ENCODE measurements at regions not wholly inside any gene's neighbourhood (a gene's known extent, or its start where the extent isn't known, plus 50 kb on each side); places are given as distances from the start of the nearest gene placed in this dataset.
"Not testable (repeated sequence)": the region's sequence is repeated elsewhere in the genome, so short reads cannot be mapped to it uniquely, and the experiment has no call there.

DNA sequence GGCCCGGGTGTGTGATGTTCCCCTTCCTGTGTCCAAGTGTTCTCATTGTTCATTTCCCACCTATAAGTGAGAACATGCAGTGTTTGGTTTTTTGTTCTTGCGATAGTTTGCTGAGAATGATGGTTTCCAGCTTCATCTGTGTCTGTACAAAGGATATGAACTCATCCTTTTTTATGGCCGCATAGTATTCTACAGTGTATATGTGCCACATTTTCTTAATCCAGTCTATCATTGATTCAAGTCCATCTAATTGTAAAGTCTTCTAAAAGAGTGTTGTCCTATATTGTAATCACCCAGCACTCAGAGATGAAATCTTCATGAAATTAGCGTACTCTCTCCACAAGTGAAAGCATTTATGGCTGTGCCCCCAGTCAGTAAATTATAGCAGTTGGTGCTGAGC is 1096.6 kb downstream of the UQCRFS1 start:
- DNase-seq = not testable (repeated sequence)

DNA sequence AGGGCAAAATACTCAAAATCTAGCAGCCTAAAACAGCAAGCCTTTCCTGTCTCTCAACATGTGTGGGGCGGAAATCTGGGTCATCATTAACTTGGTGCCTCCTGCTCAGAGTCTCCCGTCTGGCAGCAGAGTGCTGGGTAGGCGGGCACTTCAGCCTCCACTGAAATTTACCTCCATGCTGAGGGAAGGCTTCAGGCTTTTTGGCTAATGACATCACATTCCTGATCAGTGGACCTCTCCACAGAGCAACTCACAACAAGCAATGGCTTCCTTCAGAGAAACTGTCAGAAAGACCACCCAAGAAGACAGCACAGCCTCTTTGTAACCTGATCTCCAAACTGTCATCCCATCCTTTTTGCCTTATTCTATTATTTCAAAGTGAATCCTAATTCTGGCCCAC is 1109.0 kb downstream of the UQCRFS1 start:
- no peak for DNase-seq

DNA sequence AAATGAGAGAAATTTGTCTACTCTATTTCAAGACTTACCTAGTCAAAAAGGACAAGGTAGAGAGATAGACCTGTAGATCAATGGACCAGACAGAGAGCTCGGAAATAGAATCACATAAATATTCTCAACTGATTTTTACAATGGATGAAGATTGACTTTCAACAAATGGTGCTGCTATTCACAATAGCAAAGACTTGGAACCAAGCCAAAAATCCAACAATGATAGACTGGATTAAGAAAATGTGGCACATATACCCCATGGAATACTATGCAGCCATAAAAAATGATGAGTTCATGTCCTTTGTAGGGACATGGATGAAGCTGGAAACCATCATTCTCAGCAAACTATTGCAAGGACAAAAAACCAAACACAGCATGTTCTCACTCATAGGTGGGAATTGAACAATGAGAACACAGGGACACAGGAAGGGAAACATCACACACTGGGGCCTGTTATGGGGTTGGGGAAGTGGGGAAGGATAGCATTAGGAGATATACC is 1128.2 kb downstream of the UQCRFS1 start:
- DNase-seq = not testable (repeated sequence)

DNA sequence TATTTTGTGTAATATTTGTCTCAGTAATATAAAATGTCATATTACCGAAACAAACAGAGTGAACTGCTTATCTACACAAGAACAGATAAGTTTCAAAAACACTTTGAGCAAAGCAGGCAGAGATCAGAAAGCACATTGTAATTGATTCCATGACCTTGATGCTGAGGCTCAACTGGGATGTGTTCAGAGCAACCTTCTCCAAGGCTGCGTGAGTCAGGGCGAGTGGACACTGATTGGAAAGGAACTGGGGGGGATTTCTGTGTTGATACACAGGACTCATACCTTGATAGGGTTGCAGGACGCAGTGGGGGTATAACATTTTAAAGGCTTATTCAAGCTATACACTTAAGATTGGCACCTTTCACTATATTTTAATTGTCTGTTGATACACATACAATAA is 1136.3 kb downstream of the UQCRFS1 start:
- no peak for DNase-seq

DNA sequence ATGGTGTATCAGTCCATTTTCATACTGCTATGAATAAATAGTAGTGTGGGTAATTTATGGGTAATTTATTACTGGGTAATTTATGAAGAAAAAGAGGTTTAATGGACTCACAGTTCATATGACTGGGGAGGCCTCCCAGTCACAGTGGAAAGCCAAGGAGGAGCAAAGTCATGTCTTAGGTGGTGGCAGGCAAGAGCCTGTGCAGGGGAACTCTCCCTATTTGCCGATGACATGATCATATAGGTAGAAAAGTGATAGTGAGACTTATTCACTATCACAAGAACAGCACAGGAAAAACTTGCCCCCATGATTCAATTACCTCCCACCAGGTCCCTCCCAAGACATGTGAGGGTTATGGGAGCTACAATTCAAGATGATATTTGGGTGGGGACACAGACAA is 1137.7 kb downstream of the UQCRFS1 start:
- DNase-seq = no peak

DNA sequence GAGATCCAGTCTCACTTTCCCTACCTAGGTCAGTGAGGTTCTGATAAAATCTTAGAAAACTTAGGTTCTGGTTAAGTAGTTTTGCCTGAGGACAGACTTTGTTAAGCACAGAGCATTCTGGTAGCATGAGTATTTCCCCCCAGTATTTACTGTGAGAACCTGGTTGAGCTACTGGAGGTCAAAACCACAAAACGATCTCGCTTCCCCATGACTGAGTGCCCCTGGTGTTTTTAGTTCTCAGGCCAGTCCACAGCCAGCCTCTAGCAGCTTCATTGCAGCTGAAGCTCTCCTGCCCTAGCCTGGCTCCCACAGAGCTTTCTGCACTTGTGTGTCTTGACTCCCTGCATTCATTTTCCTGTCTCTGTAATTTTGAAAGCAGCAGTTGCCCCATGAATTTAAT is 1138.2 kb downstream of the UQCRFS1 start:
- DNase-seq = no peak

DNA sequence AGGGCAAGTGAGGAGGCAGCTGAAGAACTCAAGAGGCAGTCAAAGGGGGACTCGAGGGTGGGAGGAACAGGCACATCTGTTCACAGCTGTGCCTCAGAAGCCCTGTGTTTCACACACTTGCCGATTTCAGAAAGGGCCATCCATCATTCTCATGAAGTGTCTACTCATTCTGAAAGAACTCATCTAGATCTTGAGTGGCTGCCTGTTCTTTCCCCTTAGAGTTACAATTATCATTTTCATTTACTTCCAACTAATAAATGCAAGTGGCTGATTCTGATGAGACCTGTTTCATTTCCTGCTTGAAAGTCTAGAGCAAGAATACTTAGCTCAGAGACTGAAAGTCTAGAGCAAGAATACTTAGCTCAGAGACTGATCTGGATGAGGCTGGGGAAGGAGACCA is 1145.1 kb downstream of the UQCRFS1 start:
- no peak for DNase-seq

DNA sequence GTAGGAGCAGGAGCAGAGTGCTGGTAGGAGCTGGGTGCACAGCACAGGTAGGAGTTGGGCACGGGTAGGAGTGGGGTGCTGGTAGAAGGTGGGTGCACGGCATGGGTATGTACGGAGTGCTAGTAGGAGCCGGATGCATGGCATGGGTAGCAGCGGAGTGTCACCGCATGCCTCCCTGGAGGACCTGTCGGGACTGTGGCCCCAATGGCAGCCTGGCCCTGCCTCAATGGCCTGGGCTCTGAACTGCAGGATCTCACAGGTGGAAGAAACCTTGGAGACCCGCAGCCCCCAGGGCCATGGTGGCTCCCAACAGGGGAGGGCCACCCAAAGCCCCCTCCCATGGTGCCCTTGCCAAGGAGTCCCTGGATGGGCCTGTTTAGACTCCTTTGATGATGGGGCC is 1146.0 kb downstream of the UQCRFS1 start:
- DNase-seq = no peak

DNA sequence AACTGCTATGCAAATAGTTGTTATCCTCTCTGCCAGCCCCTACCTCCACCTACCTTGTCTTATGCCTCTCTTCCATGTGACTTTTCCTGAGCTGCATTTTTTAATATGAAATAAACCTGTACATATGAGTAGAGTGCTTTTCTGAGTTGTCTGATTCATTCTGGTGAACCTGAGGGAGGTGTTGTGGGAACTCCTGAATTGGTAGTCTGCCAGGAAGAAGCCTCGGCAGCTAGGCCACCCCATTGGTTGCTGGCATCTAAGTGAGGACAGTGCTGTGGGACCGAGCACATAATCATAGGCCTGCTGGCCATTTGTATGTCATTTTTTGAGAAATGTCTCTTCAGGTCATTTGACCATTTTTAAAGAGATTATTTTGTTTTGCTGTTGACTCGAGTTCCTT is 1146.8 kb downstream of the UQCRFS1 start:
- DNase-seq = no peak

DNA sequence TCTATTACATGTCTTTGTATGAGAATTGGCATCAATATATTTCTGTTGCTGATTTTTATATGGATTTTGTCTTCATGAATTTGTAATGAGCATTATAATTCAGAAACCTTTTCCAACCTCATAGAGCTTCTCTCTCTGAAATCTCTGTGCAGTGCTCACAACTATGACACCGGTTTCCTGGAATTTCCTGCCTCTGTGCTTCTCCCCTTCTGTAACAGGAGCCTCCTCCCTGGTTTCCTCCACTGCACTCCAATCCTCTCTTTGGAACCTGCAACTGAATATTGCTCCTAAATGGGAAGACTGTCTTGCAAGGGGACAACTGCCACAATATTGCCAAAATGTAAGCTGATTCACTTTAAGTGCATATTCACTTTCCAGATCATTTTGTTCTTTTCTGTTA is 1147.9 kb downstream of the UQCRFS1 start:
- no peak for DNase-seq

DNA sequence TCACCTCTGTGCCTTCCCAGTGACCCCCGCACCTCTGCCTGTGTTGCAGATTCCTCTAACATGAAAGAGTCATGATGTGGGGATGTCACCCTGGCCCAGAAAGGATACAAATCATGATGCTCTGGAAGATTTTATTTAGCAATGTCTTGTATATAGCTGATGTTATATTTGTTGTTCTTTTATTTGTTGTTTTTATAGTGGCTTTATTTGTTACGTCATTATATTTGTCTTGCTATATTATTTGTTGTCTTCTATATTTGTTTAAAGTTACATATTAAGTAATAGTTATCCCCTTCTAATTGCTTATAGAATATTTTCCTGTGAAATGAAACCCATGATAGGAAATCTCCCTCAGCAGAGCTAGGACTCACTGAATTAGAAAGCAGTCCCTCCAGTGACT is 1149.2 kb downstream of the UQCRFS1 start:
- no peak for DNase-seq

DNA sequence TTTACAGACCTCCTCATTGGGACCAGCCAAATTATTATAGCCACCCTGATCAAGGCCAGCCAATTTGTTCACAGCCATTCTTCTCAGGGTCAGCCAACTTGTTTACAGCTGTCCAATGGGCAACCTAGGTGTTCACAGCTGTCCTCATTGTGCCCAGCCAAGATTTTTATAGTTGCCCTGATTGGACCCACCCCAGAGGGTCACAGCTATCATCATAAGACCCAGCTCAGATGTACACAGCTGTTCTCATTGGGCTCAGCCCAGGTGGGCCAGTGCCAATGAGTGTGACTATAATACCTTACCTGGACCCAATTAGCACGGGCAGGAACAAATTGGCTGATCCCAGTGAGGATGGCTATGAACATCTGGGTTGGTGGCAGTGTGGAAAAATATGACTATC is 1151.8 kb downstream of the UQCRFS1 start:
- no peak for DNase-seq

DNA sequence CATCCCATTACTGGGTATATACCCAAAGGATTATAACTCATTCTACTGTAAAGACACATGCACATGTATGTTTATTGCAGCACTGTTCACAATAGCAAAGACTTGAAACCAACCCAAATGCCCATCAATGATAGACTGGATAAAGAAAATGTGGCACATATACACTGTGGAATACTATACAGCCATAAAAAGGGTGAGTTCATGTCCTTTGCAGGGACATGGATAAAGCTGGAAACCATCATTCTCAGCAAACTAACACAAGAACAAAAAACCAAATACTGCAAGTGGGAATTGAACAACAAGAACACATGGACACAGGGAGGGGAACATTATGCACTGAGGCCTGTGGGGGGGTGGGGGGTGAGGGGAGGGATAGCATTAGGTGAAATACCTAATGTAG is 1155.9 kb downstream of the UQCRFS1 start:
- not testable (repeated sequence) for DNase-seq

DNA sequence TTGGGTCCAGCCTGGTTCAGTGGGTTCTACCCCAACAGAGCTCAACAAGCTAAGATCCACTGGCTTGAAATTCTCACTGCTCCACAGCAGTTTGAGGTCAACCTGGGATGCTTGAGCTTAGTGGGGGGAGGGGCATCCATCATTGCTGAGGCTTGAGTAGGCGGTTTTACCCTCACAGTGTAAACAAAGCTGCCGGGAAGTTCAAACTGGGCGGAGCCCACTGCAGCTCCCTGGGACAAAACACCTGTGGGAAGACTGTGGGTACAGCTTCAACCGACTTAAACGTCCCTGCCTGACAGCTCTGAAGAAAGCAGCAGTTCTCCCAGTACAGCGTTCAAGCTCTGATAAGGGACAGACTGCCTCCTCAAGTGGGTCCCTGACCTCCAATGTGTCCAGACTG is 1161.9 kb downstream of the UQCRFS1 start:
- no peak for DNase-seq

DNA sequence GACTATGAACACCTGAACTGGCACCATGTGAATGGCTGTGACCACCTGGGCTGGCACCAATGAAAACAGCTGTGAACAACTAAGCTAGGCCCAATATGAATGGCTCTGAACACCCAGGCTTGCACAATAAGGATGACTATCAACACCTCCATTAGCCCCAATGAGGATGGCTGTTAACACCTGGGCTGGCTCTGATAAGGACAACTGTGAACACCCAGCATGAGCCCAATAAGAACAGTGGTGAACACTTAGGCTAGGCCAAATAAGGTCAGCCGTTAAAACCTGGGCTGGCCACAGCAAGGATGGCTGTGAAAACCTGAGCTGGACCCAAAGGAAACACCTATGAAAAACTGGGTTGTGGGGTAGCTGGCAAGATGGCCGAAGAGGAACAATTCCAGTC is 1163.1 kb downstream of the UQCRFS1 start:
- DNase-seq = no peak

DNA sequence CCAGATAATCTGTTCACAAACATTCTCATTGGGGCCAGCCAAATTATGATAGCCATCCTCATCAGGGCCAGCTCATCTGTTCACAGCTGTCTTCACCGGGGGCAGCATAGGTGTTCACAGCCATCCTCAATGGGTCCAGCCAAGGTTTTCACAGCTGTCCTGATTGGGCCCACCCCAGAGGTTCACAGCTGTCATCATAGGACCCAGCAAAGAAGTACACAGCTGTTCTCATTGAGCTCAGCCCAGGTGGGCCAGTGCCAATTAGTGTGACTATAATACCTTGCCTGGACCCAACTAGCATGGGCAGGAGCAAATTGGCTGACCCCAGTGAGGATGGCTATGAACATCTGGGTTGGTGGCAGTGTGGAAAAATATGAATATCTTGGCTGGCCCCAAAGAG is 1166.0 kb downstream of the UQCRFS1 start:
- no peak for DNase-seq

DNA sequence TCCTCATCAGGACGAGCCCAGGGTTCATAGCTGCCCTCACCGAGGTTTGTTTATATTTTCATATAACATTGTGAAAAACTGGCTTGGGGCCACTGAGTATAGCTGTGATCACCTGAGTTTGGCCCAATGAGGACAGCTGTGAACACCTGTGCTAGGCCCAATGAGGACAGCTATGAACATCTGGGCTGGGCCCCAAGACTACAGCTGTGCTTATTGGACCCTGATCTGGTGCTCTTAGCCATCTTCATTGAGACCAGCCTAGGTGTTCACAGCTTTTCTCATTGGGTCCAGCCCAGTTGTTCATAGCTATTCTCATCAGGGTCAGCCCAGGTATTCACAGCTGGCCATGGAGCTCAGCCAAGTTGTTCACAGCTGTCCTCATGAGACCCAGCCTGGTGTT is 1167.3 kb downstream of the UQCRFS1 start:
- DNase-seq = no peak

DNA sequence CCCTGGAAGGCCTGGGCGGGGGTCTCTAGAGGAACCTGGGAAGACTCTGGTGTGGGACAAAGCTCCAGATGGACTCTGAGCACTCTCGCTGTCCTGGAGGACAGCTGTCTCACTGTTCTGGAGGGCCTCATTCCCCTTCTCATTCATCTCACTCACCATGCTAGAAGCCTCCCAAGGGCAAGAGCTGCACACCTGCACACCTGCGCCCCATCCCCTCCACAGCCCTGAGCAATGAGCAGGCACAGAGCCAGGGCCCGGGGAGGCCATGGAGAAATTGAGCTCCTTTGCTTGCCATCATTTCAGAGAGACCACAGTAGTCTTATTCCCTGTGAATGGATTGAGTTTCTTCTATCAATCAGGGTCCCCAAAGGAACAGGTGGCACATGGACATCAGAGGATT is 1168.5 kb downstream of the UQCRFS1 start:
- no peak for DNase-seq

DNA sequence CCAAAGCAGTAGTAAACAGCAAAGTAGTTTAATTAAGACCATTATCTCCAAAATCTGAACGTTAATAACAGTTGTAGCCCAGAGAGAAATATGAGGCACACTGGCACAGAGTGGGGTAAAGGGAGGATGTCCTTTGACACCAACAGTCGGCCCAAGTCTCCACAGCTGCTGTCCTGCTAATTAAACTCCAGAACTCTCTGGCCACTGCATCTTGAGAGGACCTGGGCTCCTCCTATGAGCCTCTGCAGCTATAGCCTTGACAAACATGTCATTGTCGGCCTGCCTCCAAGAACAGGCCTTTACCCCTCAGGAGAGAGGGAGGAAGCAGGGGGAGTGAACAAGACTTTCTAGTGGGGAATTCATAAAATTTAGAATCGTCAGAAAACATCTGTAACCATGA is 1170.4 kb downstream of the UQCRFS1 start:
- DNase-seq = no peak

DNA sequence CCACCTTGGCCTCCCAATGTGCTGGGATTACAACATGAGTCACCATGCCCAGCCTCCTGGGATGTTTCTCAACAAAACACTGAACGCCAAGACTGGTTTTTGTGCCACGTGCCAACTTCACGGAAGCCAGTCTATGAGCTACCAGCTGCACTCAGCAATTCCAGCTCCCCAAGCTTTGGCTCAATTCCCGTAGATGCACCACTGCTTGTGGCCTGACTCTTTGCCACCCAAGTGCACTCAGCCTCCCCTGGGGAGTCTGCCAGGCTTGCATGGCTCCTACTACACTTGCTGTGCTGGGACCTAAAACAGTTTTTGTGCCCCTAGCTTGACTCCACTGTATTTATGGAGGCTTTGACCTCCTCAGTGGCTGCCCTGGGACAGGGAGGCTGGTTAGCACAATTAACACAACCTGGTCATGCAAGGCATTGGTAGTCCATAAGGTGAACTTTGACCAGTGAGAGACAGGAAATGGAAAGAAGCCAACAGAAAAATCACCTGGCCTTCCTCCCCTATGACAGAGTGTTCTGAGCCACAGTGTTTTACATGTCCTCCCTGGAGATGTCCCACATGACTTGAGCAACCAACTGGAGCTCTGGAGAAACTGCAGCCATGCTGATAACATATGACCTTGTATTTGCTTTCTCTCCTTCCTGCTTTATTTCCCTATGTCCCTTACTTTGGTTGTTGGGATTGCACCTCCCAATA is 1173.1 kb downstream of the UQCRFS1 start:
- no peak for DNase-seq

DNA sequence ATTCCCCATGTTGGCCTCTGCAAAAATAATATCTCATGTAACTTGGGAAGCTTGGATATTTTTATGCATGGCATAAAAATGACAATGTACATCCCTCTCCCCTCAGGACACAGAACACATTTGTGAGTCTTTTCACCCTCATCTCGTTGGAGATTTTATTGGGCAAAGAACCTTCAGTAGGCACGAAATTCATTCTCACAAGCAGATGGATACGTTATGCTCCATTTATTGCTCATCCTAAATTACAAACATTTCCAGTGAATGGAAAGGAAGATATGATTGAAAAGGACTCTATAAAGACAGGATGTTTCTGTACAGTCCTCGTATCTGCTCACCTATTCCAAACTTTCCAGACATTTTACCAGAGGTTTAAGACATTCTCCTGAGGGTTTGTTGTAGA is 1175.8 kb downstream of the UQCRFS1 start:
- DNase-seq = no peak

DNA sequence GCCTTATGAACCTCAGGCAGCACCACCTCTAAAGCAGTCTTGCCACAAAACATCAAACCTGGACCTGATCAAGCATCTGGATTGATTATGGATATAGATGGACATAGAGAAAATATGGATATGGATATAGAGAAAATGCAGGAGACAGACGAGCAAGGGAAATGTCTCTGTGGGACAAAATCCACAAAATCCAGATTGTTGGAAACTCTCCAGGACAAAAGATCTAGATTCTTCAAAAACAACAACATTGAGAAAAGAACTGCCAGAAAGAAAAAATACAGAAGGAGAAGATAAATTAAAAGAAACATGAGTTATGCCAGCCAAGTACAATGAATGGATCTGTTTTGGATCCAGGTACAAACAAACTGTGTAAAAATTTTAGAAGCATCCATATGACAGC is 1176.5 kb downstream of the UQCRFS1 start:
- DNase-seq = no peak

DNA sequence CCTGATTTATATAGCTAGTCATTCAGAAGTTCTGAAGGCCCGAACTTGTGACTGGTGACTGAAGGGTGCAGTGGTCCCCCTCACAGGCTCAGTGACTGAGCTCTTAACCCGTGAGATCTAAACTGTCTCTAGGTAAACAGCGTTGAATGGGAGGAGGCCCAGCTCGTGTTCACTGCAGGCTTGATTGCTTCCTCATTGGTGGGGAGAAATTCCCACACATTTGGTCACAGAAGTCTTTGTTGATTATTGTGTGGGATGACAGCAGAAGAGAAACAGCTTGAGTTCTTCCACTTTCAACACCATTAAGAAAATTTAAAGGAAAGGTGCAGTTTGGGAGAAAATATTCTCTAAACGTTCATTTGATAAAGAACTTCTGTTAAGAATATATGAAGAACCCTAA is 1178.0 kb downstream of the UQCRFS1 start:
- DNase-seq = no peak

DNA sequence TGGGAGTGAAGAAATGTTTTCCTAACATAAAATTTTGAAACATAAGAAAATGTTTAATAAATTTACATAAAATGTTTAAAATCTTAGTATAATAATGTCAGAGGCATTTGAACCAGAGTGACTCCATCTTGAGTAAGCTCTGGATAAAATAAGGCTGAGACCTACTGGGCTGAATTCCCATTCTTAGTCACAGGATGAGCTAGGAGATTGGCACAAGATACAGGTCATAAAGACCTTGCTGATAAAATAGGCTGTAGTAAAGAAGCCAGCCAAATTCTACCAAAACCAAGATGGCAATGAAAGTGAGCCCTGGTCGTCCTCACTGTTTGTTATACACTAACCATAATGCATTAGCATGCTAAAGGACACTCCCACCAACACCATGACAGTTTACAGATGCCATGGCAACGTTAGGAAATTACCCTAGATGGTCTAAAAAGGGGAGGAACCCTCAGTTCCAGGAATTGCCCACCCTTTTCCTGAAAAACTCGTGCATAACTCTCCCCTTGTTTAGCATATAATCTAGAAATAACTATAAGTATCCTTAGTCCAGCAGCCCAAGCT is 1184.0 kb downstream of the UQCRFS1 start:
- no peak for DNase-seq

DNA sequence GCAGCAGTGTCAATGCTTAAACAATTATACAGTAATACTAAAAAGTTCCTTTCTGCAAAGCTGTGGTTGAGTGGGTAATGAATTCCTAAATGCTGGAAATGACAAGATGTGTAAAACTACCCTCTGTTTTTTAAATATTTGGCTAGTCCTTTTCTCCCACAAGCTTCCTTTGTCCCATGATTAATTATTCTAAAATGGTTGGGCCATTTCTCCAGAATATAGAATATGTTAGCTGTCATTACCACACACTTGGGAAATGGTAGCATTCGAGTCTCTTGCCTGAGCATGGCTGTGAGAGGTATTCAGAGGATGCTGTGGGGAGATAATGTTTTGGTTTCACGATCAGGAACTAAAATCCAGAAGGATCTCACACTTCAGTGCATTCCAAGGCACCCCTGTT is 1185.8 kb downstream of the UQCRFS1 start:
- DNase-seq = no peak
